Nephron progenitor cell (in vitro differentiated cells): ENCODE measurements at regions not wholly inside any gene's neighbourhood (a gene's known extent, or its start where the extent isn't known, plus 50 kb on each side); places are given as distances from the start of the nearest gene placed in this dataset.

ENCODE experiments used
- DNase-seq: peaks from one replicate; pipeline ENCODE4 v3.0.0; 2021
- H3K27ac Mint-ChIP-seq: 2 replicates; pipeline ENCODE4 v1.8.0; 2021; ENCODE audit warnings: mild to moderate bottlenecking, moderate library complexity, mixed read lengths
- H3K27me3 Mint-ChIP-seq: 2 replicates; pipeline ENCODE4 v1.8.0; 2021; ENCODE audit warnings: mild to moderate bottlenecking, low read depth, mixed read lengths; ENCODE audit not compliant: poor library complexity
- H3K36me3 Mint-ChIP-seq: 2 replicates; pipeline ENCODE4 v1.8.0; 2021; ENCODE audit warnings: low read depth, mixed read lengths
- H3K4me1 Mint-ChIP-seq: 2 replicates; pipeline ENCODE4 v1.8.0; 2021; ENCODE audit warnings: mixed read lengths
- H3K4me3 Mint-ChIP-seq: 2 replicates; pipeline ENCODE4 v1.8.0; 2021; ENCODE audit warnings: mild to moderate bottlenecking, moderate library complexity, mixed read lengths
- H3K9me3 Mint-ChIP-seq: 2 replicates; pipeline ENCODE4 v1.8.0; 2021; ENCODE audit warnings: mild to moderate bottlenecking, moderate library complexity, mixed read lengths
- CTCF ChIP-seq: fragments of 200-600 bp; sonication (generic); IDR thresholded peaks from 2 replicates; pipeline ENCODE4 v1.5.0; 2021; ENCODE audit warnings: antibody characterized with exemption

GRCh38 chr2:13488965-13489364 lies 772.2 kb downstream of the TRIB2 start:
- no peak overlapping the region for H3K4me3 Mint-ChIP-seq
- TF ChIP-seq CTCF, result no peak
- H3K36me3 Mint-ChIP-seq, result no peaks in the 10 kb centered on the region
- DNase-seq, result no peak
- no peaks in the 10 kb centered on the region for H3K27me3 Mint-ChIP-seq
- no peak overlapping the region for H3K27ac Mint-ChIP-seq
- H3K9me3 Mint-ChIP-seq, result no peaks in the 10 kb centered on the region
- H3K4me1 Mint-ChIP-seq, result no peaks in the 10 kb centered on the region

- no peaks in the 10 kb centered on the region for H3K27me3 Mint-ChIP-seq
- H3K9me3 Mint-ChIP-seq, result no peaks in the 10 kb centered on the region
- no peaks in the 10 kb centered on the region for H3K4me1 Mint-ChIP-seq
- no peaks in the 10 kb centered on the region for H3K36me3 Mint-ChIP-seq
- H3K4me3 Mint-ChIP-seq, result no peak overlapping the region
- no peak overlapping the region for H3K27ac Mint-ChIP-seq
- no peak for DNase-seq
- no peak for TF ChIP-seq CTCF
These were observed 775.5 kb downstream of the TRIB2 start for GRCh38 chr2:13492262-13492661.

- Mint-ChIP-seq H3K27ac (no peak overlapping the region), H3K9me3 (no peaks in the 10 kb centered on the region), H3K4me3 (no peak overlapping the region), H3K36me3 (no peaks in the 10 kb centered on the region), H3K27me3 (no peaks in the 10 kb centered on the region), H3K4me1 (no peaks in the 10 kb centered on the region)
- no peak for TF ChIP-seq CTCF
- no peak for DNase-seq
These were observed 778.3 kb downstream of the TRIB2 start for GRCh38 chr2:13495051-13495450.

DNA sequence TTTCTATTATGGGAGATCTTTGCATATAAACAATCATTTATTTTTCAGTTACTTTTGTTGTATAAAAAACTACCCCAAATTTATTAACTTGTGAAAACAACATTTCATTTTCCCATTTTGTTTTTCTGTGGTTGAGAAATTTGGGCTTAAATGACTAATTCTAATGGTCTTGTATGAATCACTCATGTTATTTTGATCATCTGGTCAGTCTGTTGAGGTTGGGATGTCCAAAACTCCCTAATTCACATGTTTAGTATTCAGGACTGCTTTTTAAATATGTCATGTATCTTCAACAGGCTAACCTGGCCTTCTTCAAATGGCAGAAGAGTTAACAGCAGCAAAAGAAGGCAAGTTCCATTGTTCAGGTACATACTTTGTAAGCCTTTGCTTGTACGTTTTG lies 788.1 kb downstream of the TRIB2 start:
- H3K4me3 Mint-ChIP-seq, result no peak overlapping the region
- no peaks in the 10 kb centered on the region for H3K36me3 Mint-ChIP-seq
- no peak overlapping the region for H3K27ac Mint-ChIP-seq
- H3K27me3 Mint-ChIP-seq, result peaks cover 5% of the 10 kb centered on the region
- no peaks in the 10 kb centered on the region for H3K4me1 Mint-ChIP-seq
- DNase-seq, result no peak
- TF ChIP-seq CTCF, result no peak
- H3K9me3 Mint-ChIP-seq, result no peaks in the 10 kb centered on the region

DNA sequence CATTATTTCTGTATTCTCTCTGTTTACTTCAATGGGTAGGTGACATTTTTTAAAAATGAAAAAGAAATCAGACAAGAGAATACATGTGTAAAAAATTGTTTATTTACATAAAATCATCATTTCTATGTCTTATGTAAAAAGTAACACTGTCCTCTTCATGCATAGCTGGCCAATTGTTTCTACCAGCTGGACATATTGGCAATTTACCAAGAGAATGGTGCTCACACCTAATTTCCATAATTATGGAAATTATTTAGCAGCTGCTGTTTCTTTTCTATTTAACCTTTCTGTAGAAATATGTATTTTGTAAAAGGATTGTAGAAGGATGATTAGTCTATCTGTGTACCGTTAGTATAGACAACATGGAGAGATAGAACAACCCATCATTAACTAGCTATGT lies 791.9 kb downstream of the TRIB2 start:
- Mint-ChIP-seq H3K4me1 (no peaks in the 10 kb centered on the region), H3K4me3 (no peak overlapping the region), H3K27me3 (peaks cover 4% of the 10 kb centered on the region), H3K9me3 (no peaks in the 10 kb centered on the region), H3K27ac (no peak overlapping the region), H3K36me3 (no peaks in the 10 kb centered on the region)
- no peak for DNase-seq
- TF ChIP-seq CTCF, result no peak

DNA sequence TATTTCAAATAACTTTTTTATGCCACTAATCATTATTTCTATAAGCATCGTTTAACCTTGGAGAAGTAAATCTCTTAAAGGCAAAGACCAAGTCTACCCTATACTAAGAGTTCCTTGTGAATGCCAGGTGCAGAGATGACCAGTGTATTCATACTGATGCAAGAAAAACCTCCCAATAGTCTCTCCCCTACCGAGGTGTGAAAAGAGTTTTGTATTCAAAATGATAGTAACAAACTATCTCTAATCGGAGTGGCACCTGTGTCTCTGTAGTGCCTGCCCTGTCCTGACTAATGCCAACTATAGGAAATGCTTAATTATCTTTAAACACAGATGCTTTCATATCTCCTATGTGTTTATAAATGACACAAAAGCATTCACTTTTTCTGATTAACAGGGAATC lies 798.5 kb downstream of the TRIB2 start:
- H3K4me1 Mint-ChIP-seq, result no peaks in the 10 kb centered on the region
- no peak for TF ChIP-seq CTCF
- no peaks in the 10 kb centered on the region for H3K36me3 Mint-ChIP-seq
- H3K4me3 Mint-ChIP-seq, result no peak overlapping the region
- H3K9me3 Mint-ChIP-seq, result no peaks in the 10 kb centered on the region
- no peak for DNase-seq
- H3K27ac Mint-ChIP-seq, result no peak overlapping the region
- peaks cover 4% of the 10 kb centered on the region for H3K27me3 Mint-ChIP-seq
